ENCODE measurements at regions not wholly inside any gene's neighbourhood (a gene's known extent, or its start where the extent isn't known, plus 50 kb on each side); places are given as distances from the start of the nearest gene placed in this dataset.

DNA sequence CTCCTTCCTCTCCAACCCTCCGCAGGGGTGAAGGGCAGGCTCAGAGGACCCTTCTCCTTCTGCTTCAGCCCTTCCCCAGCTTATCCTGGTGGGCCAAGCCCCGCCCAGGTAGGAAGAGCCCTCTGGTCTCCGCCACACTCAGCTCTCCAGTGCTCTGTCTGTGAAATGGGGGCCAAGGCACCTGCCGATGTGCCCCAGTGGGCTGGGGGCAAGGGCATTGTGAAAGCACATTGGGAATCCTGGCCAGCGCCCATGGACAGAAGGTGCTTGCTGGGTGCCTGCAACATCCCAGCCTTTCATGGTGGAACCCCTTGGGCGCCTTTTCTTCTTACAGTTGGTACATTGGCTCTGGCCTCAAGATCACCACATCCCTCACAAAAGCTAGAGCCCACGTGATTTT is 150.8 kb downstream of the INHBB start:
- Histone ChIP-seq H3K9ac (replicated peaks in 1 of 4; ENCODE audit: extremely low read depth in 1 of 4, low read depth in 3 of 4, low read length in 3 of 4) (no peak overlapping the region), H2BK120ac (replicated peaks; ENCODE audit: low read depth, low read length) (no peak overlapping the region), H4K91ac (replicated peaks; ENCODE audit: insufficient read length, low read length) (no peak overlapping the region), H3K27ac (ENCODE audit: low read depth, low read length) (no peak overlapping the region), H4K8ac (ENCODE audit: extremely low read depth, insufficient read depth, low read length) (no peak overlapping the region), H2AFZ (ENCODE audit: low read length) (no peak overlapping the region), H3K4me2 (ENCODE audit: insufficient read depth in 1 of 2, low read depth in 2 of 2, low read length in 2 of 2) (no peak overlapping the region), H3K4me1 (replicated peaks in 1 of 4; ENCODE audit: control insufficient read depth in 3 of 4, insufficient read depth in 4 of 4, low read length in 3 of 4) (no peaks in the 10 kb centered on the region; a peak in 1 of 7 replicates), H3K79me1 (ENCODE audit: low read depth, low read length) (no peaks in the 10 kb centered on the region), H2BK12ac (ENCODE audit: low read depth, low read length) (no peak overlapping the region), H4K5ac (ENCODE audit: insufficient read length, low read depth, low read length) (no peak overlapping the region), H3K36me3 (ENCODE audit: control insufficient read depth in 2 of 4, insufficient read depth in 4 of 4, low read length in 3 of 4) (no peaks in the 10 kb centered on the region), H2BK15ac (ENCODE audit: low read length) (no peak overlapping the region), H3K14ac (ENCODE audit: insufficient read length) (no peak overlapping the region), H3K79me2 (ENCODE audit: control insufficient read depth in 1 of 2, insufficient read depth in 2 of 2, low read length in 2 of 2) (no peaks in the 10 kb centered on the region), H3K18ac (ENCODE audit: extremely low read depth, low read length) (no peak overlapping the region), H2BK5ac (ENCODE audit: low read depth, low read length) (no peak overlapping the region), H4K20me1 (replicated peaks in 1 of 2; ENCODE audit: control insufficient read depth in 1 of 2, insufficient read depth in 2 of 2, low read length in 2 of 2) (no peaks in the 10 kb centered on the region), H3K56ac (replicated peaks; ENCODE audit: insufficient read length, low read depth, low read length) (no peak overlapping the region), H3K23ac (ENCODE audit: insufficient read length) (no peak overlapping the region), H2BK20ac (ENCODE audit: low read length) (no peak overlapping the region), H3K4ac (replicated peaks; ENCODE audit: insufficient read length, low read depth, low read length) (no peak overlapping the region), H3K23me2 (ENCODE audit: low read depth, low read length) (no peaks in the 10 kb centered on the region), H2AK5ac (ENCODE audit: low read depth, low read length) (no peak overlapping the region), H3K9me3 (ENCODE audit: insufficient read depth in 2 of 2, low read depth in 1 of 2, low read length in 1 of 2) (no peaks in the 10 kb centered on the region), H3K4me3 (ENCODE audit: extremely low read depth in 1 of 4, insufficient read depth in 2 of 4, low read depth in 3 of 4, low read length in 4 of 4) (no peak overlapping the region), H3K27me3 (replicated peaks in 1 of 4; ENCODE audit: control insufficient read depth in 3 of 4, extremely low read depth in 1 of 4, insufficient read depth in 3 of 4, low read length in 3 of 4) (peaks cover 0 to 9% (median 5%) of the 10 kb centered on the region in 4 experiments; a peak in 4 of 7 replicates)
- DNase-seq (ENCODE audit: low read depth in 1 of 2, low spot score in 2 of 2) (no peak), FAIRE-seq (no peak)
- POLR2A ChIA-PET (ENCODE audit: partially characterized antibody) = interaction anchor here (1.4 kb wide), 1 partner anchor 10 kb away, joined by 3 read pairs; no protein-coding TSS in a partner anchor
- CTCF ChIA-PET (ENCODE audit: partially characterized antibody) = interaction anchor here (0.6 to 3.3 kb wide), 8 partner anchors 9 to 554 kb away, joined by 3 to 13 read pairs (median 5); no protein-coding TSS in a partner anchor
- 81% methylated on average over 7 of the region's 7 CpGs; no CpG with 5 or more reads in 1 of the 2 experiments for WGBS, 2 experiments (ENCODE audit: extremely low coverage in 1 of 2, insufficient coverage in 1 of 2, insufficient read length in 1 of 2, insufficient replicate concordance in 2 of 2, low coverage in 1 of 2, low lambda C conversion rate in 2 of 2, missing lambda C conversion rate in 1 of 2)
- TF ChIP-seq EZH2 (IDR thresholded peaks at IDR 0.05; ENCODE audit: low read depth, low read length, severe bottlenecking) (no peak), TAF1 (IDR thresholded peaks at IDR 0.05; ENCODE audit: low read depth, low read length) (no peak), SRF (IDR thresholded peaks at IDR 0.05; ENCODE audit: low read depth, low read length) (no peak), KDM1A (IDR thresholded peaks at IDR 0.05; ENCODE audit: borderline replicate concordance, low read length) (no peak), ZNF274 (IDR thresholded peaks at IDR 0.05; ENCODE audit: borderline replicate concordance, extremely low read depth, low read length) (no peak), SP2 (IDR thresholded peaks at IDR 0.05; ENCODE audit: low read length) (no peak), CEBPB (IDR thresholded peaks at IDR 0.05; ENCODE audit: low read depth, low read length) (no peak), SIX5 (IDR thresholded peaks at IDR 0.05; ENCODE audit: low read depth, low read length) (no peak), POLR2AphosphoS5 (IDR thresholded peaks at IDR 0.05; ENCODE audit: low read depth, low read length) (no peak)
- TF ChIP-seq, protein P1, sequence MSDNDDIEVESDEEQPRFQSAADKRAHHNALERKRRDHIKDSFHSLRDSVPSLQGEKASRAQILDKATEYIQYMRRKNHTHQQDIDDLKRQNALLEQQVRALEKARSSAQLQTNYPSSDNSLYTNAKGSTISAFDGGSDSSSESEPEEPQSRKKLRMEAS (IDR thresholded peaks at IDR 0.05) = no peak
- TF ChIP-seq, protein P2, sequence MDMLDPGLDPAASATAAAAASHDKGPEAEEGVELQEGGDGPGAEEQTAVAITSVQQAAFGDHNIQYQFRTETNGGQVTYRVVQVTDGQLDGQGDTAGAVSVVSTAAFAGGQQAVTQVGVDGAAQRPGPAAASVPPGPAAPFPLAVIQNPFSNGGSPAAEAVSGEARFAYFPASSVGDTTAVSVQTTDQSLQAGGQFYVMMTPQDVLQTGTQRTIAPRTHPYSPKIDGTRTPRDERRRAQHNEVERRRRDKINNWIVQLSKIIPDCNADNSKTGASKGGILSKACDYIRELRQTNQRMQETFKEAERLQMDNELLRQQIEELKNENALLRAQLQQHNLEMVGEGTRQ (IDR thresholded peaks at IDR 0.05; ENCODE audit: low read length) = no peak
- TF ChIP-seq, protein P3, sequence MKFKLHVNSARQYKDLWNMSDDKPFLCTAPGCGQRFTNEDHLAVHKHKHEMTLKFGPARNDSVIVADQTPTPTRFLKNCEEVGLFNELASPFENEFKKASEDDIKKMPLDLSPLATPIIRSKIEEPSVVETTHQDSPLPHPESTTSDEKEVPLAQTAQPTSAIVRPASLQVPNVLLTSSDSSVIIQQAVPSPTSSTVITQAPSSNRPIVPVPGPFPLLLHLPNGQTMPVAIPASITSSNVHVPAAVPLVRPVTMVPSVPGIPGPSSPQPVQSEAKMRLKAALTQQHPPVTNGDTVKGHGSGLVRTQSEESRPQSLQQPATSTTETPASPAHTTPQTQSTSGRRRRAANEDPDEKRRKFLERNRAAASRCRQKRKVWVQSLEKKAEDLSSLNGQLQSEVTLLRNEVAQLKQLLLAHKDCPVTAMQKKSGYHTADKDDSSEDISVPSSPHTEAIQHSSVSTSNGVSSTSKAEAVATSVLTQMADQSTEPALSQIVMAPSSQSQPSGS (IDR thresholded peaks at IDR 0.05; ENCODE audit: low read length) = no peak
